WI38 (cell line): ENCODE measurements at regions not wholly inside any gene's neighbourhood (a gene's known extent, or its start where the extent isn't known, plus 50 kb on each side); places are given as distances from the start of the nearest gene placed in this dataset.

Source experiments
- H3K4me3 ChIP-seq: 2 replicates; pipeline ENCODE4 v1.5.1; 2011; ENCODE audit warnings: low read depth, mild to moderate bottlenecking, control low read depth, low read length
- CTCF ChIP-seq: IDR thresholded peaks from 2 replicates; pipeline ENCODE4 v1.5.1; 2012; ENCODE audit warnings: low read depth, mild to moderate bottlenecking, control low read depth, low read length

GRCh38 chr7:85734823-85735222 lies 548.0 kb upstream of the SEMA3D start:
- no peak for TF ChIP-seq CTCF
- H3K4me3 ChIP-seq: no peak overlapping the region

GRCh38 chr7:85733169-85733915 lies 546.5 kb upstream of the SEMA3D start:
- no peak for TF ChIP-seq CTCF
- H3K4me3 ChIP-seq: no peak overlapping the region

GRCh38 chr7:85730012-85730411 lies 543.2 kb upstream of the SEMA3D start:
- no peak overlapping the region for H3K4me3 ChIP-seq
- no peak for TF ChIP-seq CTCF

- TF ChIP-seq CTCF: no peak
These were observed 538.2 kb upstream of the SEMA3D start for GRCh38 chr7:85725026-85725425.

GRCh38 chr7:85719981-85720953 lies 533.4 kb upstream of the SEMA3D start:
- H3K4me3 ChIP-seq: no peak overlapping the region
- TF ChIP-seq CTCF: no peak

More at GRCh38 chr7:85725026-85725425, 538.2 kb upstream of the SEMA3D start:
- H3K4me3 ChIP-seq: no peak overlapping the region

- H3K4me3 ChIP-seq: no peak overlapping the region
- TF ChIP-seq CTCF: no peak
These were observed 529.5 kb upstream of the SEMA3D start for GRCh38 chr7:85716353-85716752.

- no peak for TF ChIP-seq CTCF
- H3K4me3 ChIP-seq: no peak overlapping the region
These were observed 528.1 kb upstream of the SEMA3D start for GRCh38 chr7:85714951-85715350.
